GM23338 (cell line): ENCODE measurements at regions not wholly inside any gene's neighbourhood (a gene's known extent, or its start where the extent isn't known, plus 50 kb on each side); places are given as distances from the start of the nearest gene placed in this dataset.

Source experiments
- ATAC-seq: fragments of 200-7000 bp; cut with Tn5 transposase; 3 replicates; pipeline ENCODE4 v1.9.1; 2020
- DNase-seq: peaks from one replicate; pipeline ENCODE4 v3.0.0-alpha.2; 2015; ENCODE audit warnings: low spot score
- H2AFZ ChIP-seq: fragments of 200-600 bp; sonication (generic); 2 replicates; pipeline ENCODE4 v1.8.0; 2016; ENCODE audit warnings: antibody characterized with exemption, mild to moderate bottlenecking, moderate library complexity
- H3F3A ChIP-seq: fragments of 200-600 bp; sonication (generic); replicated peaks from 2 replicates; pipeline ENCODE4 v1.8.0; 2017; ENCODE audit warnings: antibody characterized with exemption, mixed run types, low read depth
- H3K27ac ChIP-seq: fragments of 200-600 bp; sonication (generic); 2 replicates; pipeline ENCODE4 v1.6.1; 2016; ENCODE audit warnings: low read depth
- H3K27me3 ChIP-seq: fragments of 200-600 bp; sonication (generic); 2 replicates; pipeline ENCODE4 v1.8.0; 2016; ENCODE audit warnings: mild to moderate bottlenecking, mixed run types, moderate library complexity; ENCODE audit not compliant: insufficient read depth
- H3K36me3 ChIP-seq: fragments of 200-600 bp; sonication (generic); 2 replicates; pipeline ENCODE4 v1.8.0; 2016; ENCODE audit warnings: mild to moderate bottlenecking; ENCODE audit not compliant: insufficient read depth
- H3K4me1 ChIP-seq: fragments of 200-600 bp; sonication (generic); 2 replicates; pipeline ENCODE4 v1.8.0; 2016; ENCODE audit warnings: mild to moderate bottlenecking, moderate library complexity; ENCODE audit not compliant: insufficient read depth
- H3K4me2 ChIP-seq: fragments of 200-600 bp; sonication (generic); 2 replicates; pipeline ENCODE4 v1.7.1; 2017; ENCODE audit warnings: mixed run types
- H3K4me3 ChIP-seq: fragments of 200-600 bp; sonication (generic); 2 replicates; pipeline ENCODE4 v1.6.1; 2016; ENCODE audit warnings: mixed run types
- H3K79me2 ChIP-seq: fragments of 200-600 bp; sonication (generic); replicated peaks from 2 replicates; pipeline ENCODE4 v1.8.0; 2017; ENCODE audit warnings: mild to moderate bottlenecking; ENCODE audit not compliant: insufficient read depth
- H3K9me2 ChIP-seq: fragments of 200-600 bp; sonication (generic); 2 replicates; pipeline ENCODE4 v1.8.0; 2017; ENCODE audit not compliant: insufficient read depth
- H4K20me1 ChIP-seq: fragments of 200-600 bp; sonication (generic); replicated peaks from 2 replicates; pipeline ENCODE4 v1.8.0; 2017; ENCODE audit warnings: mild to moderate bottlenecking; ENCODE audit not compliant: insufficient read depth
- H3K27ac Mint-ChIP-seq: 2 replicates; pipeline ENCODE4 v1.8.0; 2020; ENCODE audit warnings: inconsistent platforms, mild to moderate bottlenecking, moderate library complexity, mixed read lengths
- H3K27me3 Mint-ChIP-seq: 3 replicates; pipeline ENCODE4 v1.8.0; 2022; ENCODE audit warnings: low read depth, mild to moderate bottlenecking, moderate library complexity, mixed read lengths, inconsistent platforms; ENCODE audit not compliant: insufficient read depth, poor library complexity
- H3K36me3 Mint-ChIP-seq: 3 replicates; pipeline ENCODE4 v1.8.0; 2021; ENCODE audit warnings: low read depth, mild to moderate bottlenecking, inconsistent platforms, moderate library complexity, mixed read lengths
- H3K4me1 Mint-ChIP-seq: 3 replicates; pipeline ENCODE4 v1.8.0; 2020; ENCODE audit warnings: mild to moderate bottlenecking, inconsistent platforms, mixed read lengths
- H3K4me3 Mint-ChIP-seq: 3 replicates; pipeline ENCODE4 v1.8.0; 2021; ENCODE audit warnings: moderate library complexity, mild to moderate bottlenecking, inconsistent platforms, mixed read lengths
- H3K9me3 Mint-ChIP-seq: 3 replicates; pipeline ENCODE4 v1.8.0; 2020; ENCODE audit warnings: moderate library complexity, mild to moderate bottlenecking, inconsistent platforms, mixed read lengths
- CREB1 ChIP-seq: fragments of 250-450 bp; sonication (Bioruptor Pico); IDR thresholded peaks from 2 replicates; pipeline ENCODE4 v1.5.0; 2020; ENCODE audit warnings: low read depth, mild to moderate bottlenecking, moderate library complexity
- EZH2 ChIP-seq: fragments of 200-600 bp; sonication (generic); IDR thresholded peaks from one replicate; pipeline ENCODE4 v1.8.0; 2017; ENCODE audit warnings: antibody characterized with exemption, mild to moderate bottlenecking, low read depth; ENCODE audit not compliant: unreplicated experiment
- EZH2phosphoT487 ChIP-seq: fragments of 200-600 bp; sonication (generic); IDR thresholded peaks from one replicate; pipeline ENCODE4 v1.8.1; 2018; ENCODE audit warnings: antibody characterized with exemption; ENCODE audit not compliant: unreplicated experiment
- JUNB ChIP-seq: IDR thresholded peaks from one replicate; pipeline ENCODE4 v1.6.1; 2016; ENCODE audit warnings: antibody characterized with exemption; ENCODE audit not compliant: unreplicated experiment
- NANOG ChIP-seq: IDR thresholded peaks from 2 replicates; pipeline ENCODE4 v1.6.1; 2016; ENCODE audit warnings: antibody characterized with exemption, borderline replicate concordance
- POLR2AphosphoS5 ChIP-seq: IDR thresholded peaks from 2 replicates; pipeline ENCODE4 v1.6.1; 2016; ENCODE audit warnings: antibody characterized with exemption, low read depth
- STAT1 ChIP-seq: IDR thresholded peaks from one replicate; pipeline ENCODE4 v1.6.1; 2016; ENCODE audit warnings: antibody characterized with exemption; ENCODE audit not compliant: unreplicated experiment
- ZNF114 ChIP-seq: fragments of 250-450 bp; sonication (Bioruptor Pico); IDR thresholded peaks from 2 replicates; pipeline ENCODE4 v1.5.0; 2020; ENCODE audit warnings: mild to moderate bottlenecking, moderate library complexity
- ZNF331 ChIP-seq: fragments of 250-450 bp; sonication (Bioruptor Pico); IDR thresholded peaks from 2 replicates; pipeline ENCODE4 v1.5.0; 2020; ENCODE audit warnings: low read depth, mild to moderate bottlenecking, moderate library complexity
- TF ChIP-seq, protein P1 (sequence below): IDR thresholded peaks from one replicate; pipeline ENCODE4 v1.6.1; 2018; ENCODE audit warnings: antibody characterized with exemption; ENCODE audit not compliant: unreplicated experiment
- TF ChIP-seq, protein P2 (sequence below): fragments of 250-450 bp; sonication (Bioruptor Pico); IDR thresholded peaks from 2 replicates; pipeline ENCODE4 v1.5.0; 2020; ENCODE audit warnings: mild to moderate bottlenecking, moderate library complexity
- TF ChIP-seq, protein P3 (sequence below), 2 experiments: fragments of 200-600 bp in 1 of 2; sonication (generic) in 1 of 2; conservative IDR thresholded peaks; 2 replicates each; pipeline versions ENCODE4 v1.5.1 to v1.6.1; 2016 to 2017; ENCODE audit warnings: antibody characterized with exemption in 2 of 2, low read depth in 2 of 2, mild to moderate bottlenecking in 2 of 2, moderate library complexity in 1 of 2
- TF ChIP-seq, protein P4 (sequence below): IDR thresholded peaks from 2 replicates; pipeline ENCODE4 v1.6.1; 2016; ENCODE audit warnings: antibody characterized with exemption

DNA sequence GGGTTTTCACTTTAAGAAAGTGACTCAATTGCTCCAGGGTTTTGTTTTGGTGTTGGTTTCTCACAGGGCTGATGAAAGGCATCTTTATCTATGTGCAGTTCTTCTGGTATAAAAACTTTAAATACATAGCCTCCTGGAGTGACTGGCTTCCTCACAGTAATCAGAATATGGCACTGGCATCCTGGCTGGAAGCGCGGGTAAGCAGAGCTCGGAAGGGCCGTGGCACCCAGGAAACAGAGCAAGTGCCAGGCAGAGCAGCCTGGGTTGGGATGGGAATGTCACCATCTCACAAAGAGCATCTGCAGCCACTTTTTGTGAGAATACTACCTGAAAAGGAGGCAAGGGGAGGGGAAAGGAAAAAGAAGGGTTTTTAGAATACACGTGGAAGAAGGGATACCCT lies 534.7 kb downstream of the PLCL1 start:
- Histone ChIP-seq H4K20me1 (no peaks in the 10 kb centered on the region), H3K4me3 (no peak overlapping the region), H3F3A (no peaks in the 10 kb centered on the region), H3K4me2 (no peak overlapping the region), H3K79me2 (no peaks in the 10 kb centered on the region), H3K27me3 (no peaks in the 10 kb centered on the region), H3K4me1 (peaks cover 19% of the 10 kb centered on the region), H3K9me2 (no peaks in the 10 kb centered on the region), H3K27ac (no peak overlapping the region), H3K36me3 (no peaks in the 10 kb centered on the region), H2AFZ (peak overlapping the region; percentile 64; the same call in 1 of the 2 replicates)
- DNase-seq (no peak), ATAC-seq (no peak)
- no peak overlapping the region for H3K4me3 Mint-ChIP-seq
- H3K4me1 Mint-ChIP-seq = peaks cover 30% of the 10 kb centered on the region
- no peaks in the 10 kb centered on the region for H3K27me3 Mint-ChIP-seq
- TF ChIP-seq ZNF114 (no peak), JUNB (no peak), EZH2phosphoT487 (no peak), NANOG (no peak), CREB1 (no peak), POLR2AphosphoS5 (no peak), STAT1 (no peak), ZNF331 (no peak), EZH2 (no peak)
- TF ChIP-seq, protein P1, sequence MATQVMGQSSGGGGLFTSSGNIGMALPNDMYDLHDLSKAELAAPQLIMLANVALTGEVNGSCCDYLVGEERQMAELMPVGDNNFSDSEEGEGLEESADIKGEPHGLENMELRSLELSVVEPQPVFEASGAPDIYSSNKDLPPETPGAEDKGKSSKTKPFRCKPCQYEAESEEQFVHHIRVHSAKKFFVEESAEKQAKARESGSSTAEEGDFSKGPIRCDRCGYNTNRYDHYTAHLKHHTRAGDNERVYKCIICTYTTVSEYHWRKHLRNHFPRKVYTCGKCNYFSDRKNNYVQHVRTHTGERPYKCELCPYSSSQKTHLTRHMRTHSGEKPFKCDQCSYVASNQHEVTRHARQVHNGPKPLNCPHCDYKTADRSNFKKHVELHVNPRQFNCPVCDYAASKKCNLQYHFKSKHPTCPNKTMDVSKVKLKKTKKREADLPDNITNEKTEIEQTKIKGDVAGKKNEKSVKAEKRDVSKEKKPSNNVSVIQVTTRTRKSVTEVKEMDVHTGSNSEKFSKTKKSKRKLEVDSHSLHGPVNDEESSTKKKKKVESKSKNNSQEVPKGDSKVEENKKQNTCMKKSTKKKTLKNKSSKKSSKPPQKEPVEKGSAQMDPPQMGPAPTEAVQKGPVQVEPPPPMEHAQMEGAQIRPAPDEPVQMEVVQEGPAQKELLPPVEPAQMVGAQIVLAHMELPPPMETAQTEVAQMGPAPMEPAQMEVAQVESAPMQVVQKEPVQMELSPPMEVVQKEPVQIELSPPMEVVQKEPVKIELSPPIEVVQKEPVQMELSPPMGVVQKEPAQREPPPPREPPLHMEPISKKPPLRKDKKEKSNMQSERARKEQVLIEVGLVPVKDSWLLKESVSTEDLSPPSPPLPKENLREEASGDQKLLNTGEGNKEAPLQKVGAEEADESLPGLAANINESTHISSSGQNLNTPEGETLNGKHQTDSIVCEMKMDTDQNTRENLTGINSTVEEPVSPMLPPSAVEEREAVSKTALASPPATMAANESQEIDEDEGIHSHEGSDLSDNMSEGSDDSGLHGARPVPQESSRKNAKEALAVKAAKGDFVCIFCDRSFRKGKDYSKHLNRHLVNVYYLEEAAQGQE = no peak
- TF ChIP-seq, protein P2, sequence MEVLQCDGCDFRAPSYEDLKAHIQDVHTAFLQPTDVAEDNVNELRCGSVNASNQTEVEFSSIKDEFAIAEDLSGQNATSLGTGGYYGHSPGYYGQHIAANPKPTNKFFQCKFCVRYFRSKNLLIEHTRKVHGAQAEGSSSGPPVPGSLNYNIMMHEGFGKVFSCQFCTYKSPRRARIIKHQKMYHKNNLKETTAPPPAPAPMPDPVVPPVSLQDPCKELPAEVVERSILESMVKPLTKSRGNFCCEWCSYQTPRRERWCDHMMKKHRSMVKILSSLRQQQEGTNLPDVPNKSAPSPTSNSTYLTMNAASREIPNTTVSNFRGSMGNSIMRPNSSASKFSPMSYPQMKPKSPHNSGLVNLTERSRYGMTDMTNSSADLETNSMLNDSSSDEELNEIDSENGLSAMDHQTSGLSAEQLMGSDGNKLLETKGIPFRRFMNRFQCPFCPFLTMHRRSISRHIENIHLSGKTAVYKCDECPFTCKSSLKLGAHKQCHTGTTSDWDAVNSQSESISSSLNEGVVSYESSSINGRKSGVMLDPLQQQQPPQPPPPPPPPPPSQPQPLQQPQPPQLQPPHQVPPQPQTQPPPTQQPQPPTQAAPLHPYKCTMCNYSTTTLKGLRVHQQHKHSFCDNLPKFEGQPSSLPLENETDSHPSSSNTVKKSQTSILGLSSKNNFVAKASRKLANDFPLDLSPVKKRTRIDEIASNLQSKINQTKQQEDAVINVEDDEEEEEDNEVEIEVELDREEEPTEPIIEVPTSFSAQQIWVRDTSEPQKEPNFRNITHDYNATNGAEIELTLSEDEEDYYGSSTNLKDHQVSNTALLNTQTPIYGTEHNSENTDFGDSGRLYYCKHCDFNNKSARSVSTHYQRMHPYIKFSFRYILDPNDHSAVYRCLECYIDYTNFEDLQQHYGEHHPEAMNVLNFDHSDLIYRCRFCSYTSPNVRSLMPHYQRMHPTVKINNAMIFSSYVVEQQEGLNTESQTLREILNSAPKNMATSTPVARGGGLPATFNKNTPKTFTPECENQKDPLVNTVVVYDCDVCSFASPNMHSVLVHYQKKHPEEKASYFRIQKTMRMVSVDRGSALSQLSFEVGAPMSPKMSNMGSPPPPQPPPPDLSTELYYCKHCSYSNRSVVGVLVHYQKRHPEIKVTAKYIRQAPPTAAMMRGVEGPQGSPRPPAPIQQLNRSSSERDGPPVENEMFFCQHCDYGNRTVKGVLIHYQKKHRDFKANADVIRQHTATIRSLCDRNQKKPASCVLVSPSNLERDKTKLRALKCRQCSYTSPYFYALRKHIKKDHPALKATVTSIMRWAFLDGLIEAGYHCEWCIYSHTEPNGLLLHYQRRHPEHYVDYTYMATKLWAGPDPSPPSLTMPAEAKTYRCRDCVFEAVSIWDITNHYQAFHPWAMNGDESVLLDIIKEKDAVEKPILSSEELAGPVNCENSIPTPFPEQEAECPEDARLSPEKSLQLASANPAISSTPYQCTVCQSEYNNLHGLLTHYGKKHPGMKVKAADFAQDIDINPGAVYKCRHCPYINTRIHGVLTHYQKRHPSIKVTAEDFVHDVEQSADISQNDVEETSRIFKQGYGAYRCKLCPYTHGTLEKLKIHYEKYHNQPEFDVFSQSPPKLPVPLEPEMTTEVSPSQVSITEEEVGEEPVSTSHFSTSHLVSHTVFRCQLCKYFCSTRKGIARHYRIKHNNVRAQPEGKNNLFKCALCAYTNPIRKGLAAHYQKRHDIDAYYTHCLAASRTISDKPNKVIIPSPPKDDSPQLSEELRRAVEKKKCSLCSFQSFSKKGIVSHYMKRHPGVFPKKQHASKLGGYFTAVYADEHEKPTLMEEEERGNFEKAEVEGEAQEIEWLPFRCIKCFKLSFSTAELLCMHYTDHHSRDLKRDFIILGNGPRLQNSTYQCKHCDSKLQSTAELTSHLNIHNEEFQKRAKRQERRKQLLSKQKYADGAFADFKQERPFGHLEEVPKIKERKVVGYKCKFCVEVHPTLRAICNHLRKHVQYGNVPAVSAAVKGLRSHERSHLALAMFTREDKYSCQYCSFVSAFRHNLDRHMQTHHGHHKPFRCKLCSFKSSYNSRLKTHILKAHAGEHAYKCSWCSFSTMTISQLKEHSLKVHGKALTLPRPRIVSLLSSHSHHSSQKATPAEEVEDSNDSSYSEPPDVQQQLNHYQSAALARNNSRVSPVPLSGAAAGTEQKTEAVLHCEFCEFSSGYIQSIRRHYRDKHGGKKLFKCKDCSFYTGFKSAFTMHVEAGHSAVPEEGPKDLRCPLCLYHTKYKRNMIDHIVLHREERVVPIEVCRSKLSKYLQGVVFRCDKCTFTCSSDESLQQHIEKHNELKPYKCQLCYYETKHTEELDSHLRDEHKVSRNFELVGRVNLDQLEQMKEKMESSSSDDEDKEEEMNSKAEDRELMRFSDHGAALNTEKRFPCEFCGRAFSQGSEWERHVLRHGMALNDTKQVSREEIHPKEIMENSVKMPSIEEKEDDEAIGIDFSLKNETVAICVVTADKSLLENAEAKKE = no peak
- TF ChIP-seq, protein P3, sequence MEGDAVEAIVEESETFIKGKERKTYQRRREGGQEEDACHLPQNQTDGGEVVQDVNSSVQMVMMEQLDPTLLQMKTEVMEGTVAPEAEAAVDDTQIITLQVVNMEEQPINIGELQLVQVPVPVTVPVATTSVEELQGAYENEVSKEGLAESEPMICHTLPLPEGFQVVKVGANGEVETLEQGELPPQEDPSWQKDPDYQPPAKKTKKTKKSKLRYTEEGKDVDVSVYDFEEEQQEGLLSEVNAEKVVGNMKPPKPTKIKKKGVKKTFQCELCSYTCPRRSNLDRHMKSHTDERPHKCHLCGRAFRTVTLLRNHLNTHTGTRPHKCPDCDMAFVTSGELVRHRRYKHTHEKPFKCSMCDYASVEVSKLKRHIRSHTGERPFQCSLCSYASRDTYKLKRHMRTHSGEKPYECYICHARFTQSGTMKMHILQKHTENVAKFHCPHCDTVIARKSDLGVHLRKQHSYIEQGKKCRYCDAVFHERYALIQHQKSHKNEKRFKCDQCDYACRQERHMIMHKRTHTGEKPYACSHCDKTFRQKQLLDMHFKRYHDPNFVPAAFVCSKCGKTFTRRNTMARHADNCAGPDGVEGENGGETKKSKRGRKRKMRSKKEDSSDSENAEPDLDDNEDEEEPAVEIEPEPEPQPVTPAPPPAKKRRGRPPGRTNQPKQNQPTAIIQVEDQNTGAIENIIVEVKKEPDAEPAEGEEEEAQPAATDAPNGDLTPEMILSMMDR (conservative IDR thresholded peaks at IDR 0.05; ENCODE audit: low read depth in 2 of 2) = no peak
- TF ChIP-seq, protein P4, sequence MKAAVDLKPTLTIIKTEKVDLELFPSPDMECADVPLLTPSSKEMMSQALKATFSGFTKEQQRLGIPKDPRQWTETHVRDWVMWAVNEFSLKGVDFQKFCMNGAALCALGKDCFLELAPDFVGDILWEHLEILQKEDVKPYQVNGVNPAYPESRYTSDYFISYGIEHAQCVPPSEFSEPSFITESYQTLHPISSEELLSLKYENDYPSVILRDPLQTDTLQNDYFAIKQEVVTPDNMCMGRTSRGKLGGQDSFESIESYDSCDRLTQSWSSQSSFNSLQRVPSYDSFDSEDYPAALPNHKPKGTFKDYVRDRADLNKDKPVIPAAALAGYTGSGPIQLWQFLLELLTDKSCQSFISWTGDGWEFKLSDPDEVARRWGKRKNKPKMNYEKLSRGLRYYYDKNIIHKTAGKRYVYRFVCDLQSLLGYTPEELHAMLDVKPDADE = no peak
- H3K9me3 Mint-ChIP-seq = no peaks in the 10 kb centered on the region
- H3K27ac Mint-ChIP-seq = no peak overlapping the region; the same call in 1 of the 2 replicates
- H3K36me3 Mint-ChIP-seq = no peaks in the 10 kb centered on the region
